Mucosa of gallbladder (tissue), 1 donor: ENCODE measurements at regions not wholly inside any gene's neighbourhood (a gene's known extent, or its start where the extent isn't known, plus 50 kb on each side); places are given as distances from the start of the nearest gene placed in this dataset.

Source experiments
- DNase-seq: peaks from one replicate; pipeline ENCODE4 v3.0.0-alpha.2; 2020; ENCODE audit warnings: low spot score
- donor health status: DM: no; HTN: no; CAD: no.

GRCh38 chr20:60795651-60796050 is 456.4 kb upstream of the CDH4 start:
- DNase-seq: no peak

- no peak for DNase-seq
Observed at GRCh38 chr20:60800185-60800584, 451.9 kb upstream of the CDH4 start.

GRCh38 chr20:60802676-60803075 is 449.4 kb upstream of the CDH4 start:
- DNase-seq: no peak

- DNase-seq: no peak
Observed at GRCh38 chr20:60803335-60804055, 448.6 kb upstream of the CDH4 start.

GRCh38 chr20:60804240-60804917 is 447.7 kb upstream of the CDH4 start:
- DNase-seq: no peak

- no peak for DNase-seq
Observed at GRCh38 chr20:60804918-60805630, 447.0 kb upstream of the CDH4 start.

GRCh38 chr20:60806354-60806753 is 445.7 kb upstream of the CDH4 start:
- DNase-seq: no peak

GRCh38 chr20:60806824-60807223 is 445.2 kb upstream of the CDH4 start:
- DNase-seq: no peak

GRCh38 chr20:60808003-60808672 is 443.9 kb upstream of the CDH4 start:
- no peak for DNase-seq

GRCh38 chr20:60808701-60809100 is 443.4 kb upstream of the CDH4 start:
- DNase-seq: no peak

GRCh38 chr20:60810561-60810960 is 441.5 kb upstream of the CDH4 start:
- no peak for DNase-seq

- DNase-seq: no peak
Observed at GRCh38 chr20:60812561-60812960, 439.5 kb upstream of the CDH4 start.

- no peak for DNase-seq
Observed at GRCh38 chr20:60813066-60813465, 439.0 kb upstream of the CDH4 start.

- DNase-seq: no peak
Observed at GRCh38 chr20:60815656-60816055, 436.4 kb upstream of the CDH4 start.

- DNase-seq: no peak
Observed at GRCh38 chr20:60816901-60817300, 435.2 kb upstream of the CDH4 start.

- DNase-seq: no peak
Observed at GRCh38 chr20:60817891-60818290, 434.2 kb upstream of the CDH4 start.

- no peak for DNase-seq
Observed at GRCh38 chr20:60819511-60819910, 432.6 kb upstream of the CDH4 start.

- no peak for DNase-seq
Observed at GRCh38 chr20:60820149-60820548, 431.9 kb upstream of the CDH4 start.

- DNase-seq: no peak
Observed at GRCh38 chr20:60820918-60821317, 431.1 kb upstream of the CDH4 start.

GRCh38 chr20:60822699-60823607 is 429.1 kb upstream of the CDH4 start:
- DNase-seq: no peak

- no peak for DNase-seq
Observed at GRCh38 chr20:60835876-60836275, 416.2 kb upstream of the CDH4 start.
